Epithelial cell of proximal tubule (primary cell): ENCODE measurements at regions not wholly inside any gene's neighbourhood (a gene's known extent, or its start where the extent isn't known, plus 50 kb on each side); places are given as distances from the start of the nearest gene placed in this dataset.
A peak's percentile ranks its signal among the peaks of the same experiment; 100 is the strongest.

Experiments
- DNase-seq: peaks from one replicate; pipeline ENCODE4 v3.0.0-alpha.2; 2011; ENCODE audit warnings: low read depth
- H3K4me3 ChIP-seq: 2 replicates; pipeline ENCODE4 v1.5.1; 2011; ENCODE audit warnings: low read depth, mild to moderate bottlenecking, low read length
- CTCF ChIP-seq: conservative IDR thresholded peaks from 2 replicates; pipeline ENCODE4 v1.5.1; 2012; ENCODE audit warnings: low read depth, mild to moderate bottlenecking, low read length

GRCh38 chr6:163793011-163793983 lies 378.8 kb downstream of the QKI start:
- no peak overlapping the region for H3K4me3 ChIP-seq
- no peak for TF ChIP-seq CTCF
- DNase-seq = peak; percentile 90

GRCh38 chr6:163790266-163790840 lies 375.8 kb downstream of the QKI start:
- no peak for DNase-seq

GRCh38 chr6:163789199-163789810 lies 374.8 kb downstream of the QKI start:
- no peak for TF ChIP-seq CTCF
- no peak overlapping the region for H3K4me3 ChIP-seq
- DNase-seq = no peak

More at GRCh38 chr6:163790266-163790840, 375.8 kb downstream of the QKI start:
- H3K4me3 ChIP-seq = no peak overlapping the region
- no peak for TF ChIP-seq CTCF

- no peak for TF ChIP-seq CTCF
- DNase-seq = no peak
- no peak overlapping the region for H3K4me3 ChIP-seq
Measured at GRCh38 chr6:163786995-163787671, 372.6 kb downstream of the QKI start.

GRCh38 chr6:163782436-163783003 lies 368.0 kb downstream of the QKI start:
- DNase-seq = no peak
- no peak overlapping the region for H3K4me3 ChIP-seq
- TF ChIP-seq CTCF = no peak

- H3K4me3 ChIP-seq = no peak overlapping the region
- no peak for DNase-seq
- no peak for TF ChIP-seq CTCF
Measured at GRCh38 chr6:163780994-163781393, 366.5 kb downstream of the QKI start.
